B cell (primary cell): ENCODE measurements at regions not wholly inside any gene's neighbourhood (a gene's known extent, or its start where the extent isn't known, plus 50 kb on each side); places are given as distances from the start of the nearest gene placed in this dataset.

ENCODE experiments used
- CTCF ChIP-seq: fragments of 200-600 bp; IDR thresholded peaks from one replicate; pipeline ENCODE4 v1.8.0; 2022; ENCODE audit warnings: antibody characterized with exemption, mild to moderate bottlenecking
- EZH2 ChIP-seq: IDR thresholded peaks from 2 replicates; pipeline ENCODE4 v1.6.1; 2012; ENCODE audit warnings: borderline replicate concordance, low read depth, mild to moderate bottlenecking, moderate library complexity, low read length; ENCODE audit not compliant: insufficient read depth, poor library complexity, severe bottlenecking

GRCh38 chr9:87370049-87370685 lies 127.5 kb upstream of the DAPK1 start:
- no peak for TF ChIP-seq EZH2
- TF ChIP-seq CTCF, result no peak
